HG03432 (cell line): ENCODE measurements at regions not wholly inside any gene's neighbourhood (a gene's known extent, or its start where the extent isn't known, plus 50 kb on each side); places are given as distances from the start of the nearest gene placed in this dataset.
"Not testable (repeated sequence)": the region's sequence is repeated elsewhere in the genome, so short reads cannot be mapped to it uniquely, and the experiment has no call there.

Source experiments
- ATAC-seq: cut with Tn5 transposase; IDR thresholded peaks from one replicate; pipeline ENCODE4 v1.9.1; 2021; ENCODE audit warnings: mild to moderate bottlenecking, moderate library complexity; ENCODE audit not compliant: unreplicated experiment

DNA sequence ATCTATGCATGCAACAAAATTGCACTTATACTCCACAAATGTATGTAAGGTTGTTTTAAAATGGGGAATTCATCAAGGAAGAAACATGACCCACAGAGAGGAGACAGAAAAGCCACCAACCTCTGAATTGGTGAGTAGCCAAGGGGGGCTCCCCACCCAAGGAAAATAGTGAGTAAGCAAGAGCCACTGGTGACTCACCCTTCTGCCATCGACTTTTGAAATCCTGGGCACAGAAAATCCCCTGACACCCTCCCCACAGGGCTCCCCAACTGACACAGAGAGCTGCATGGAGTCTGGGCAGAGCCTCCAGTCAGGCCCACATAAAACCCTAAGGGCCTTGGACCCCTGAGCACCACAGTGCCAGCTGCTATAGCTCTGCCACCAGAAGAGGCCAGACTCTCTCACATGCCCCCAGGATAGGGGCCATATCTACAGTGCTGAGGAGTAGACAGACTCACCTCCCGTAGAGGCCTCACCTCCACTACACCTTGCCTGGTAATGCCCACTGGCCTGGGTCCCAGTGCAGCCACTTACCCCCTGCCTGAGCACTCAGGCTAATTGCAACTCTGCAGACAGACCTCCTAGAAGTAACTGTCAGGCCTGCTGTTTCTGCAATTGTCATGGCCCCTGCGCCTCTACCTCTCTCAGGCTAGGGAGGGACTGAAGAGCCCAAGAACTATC, 244.7 kb upstream of the WSB1 start:
- peak; percentile 56 for ATAC-seq

- no peak for ATAC-seq
Measured at GRCh38 chr17:27065588-27065987, 228.3 kb upstream of the WSB1 start.

DNA sequence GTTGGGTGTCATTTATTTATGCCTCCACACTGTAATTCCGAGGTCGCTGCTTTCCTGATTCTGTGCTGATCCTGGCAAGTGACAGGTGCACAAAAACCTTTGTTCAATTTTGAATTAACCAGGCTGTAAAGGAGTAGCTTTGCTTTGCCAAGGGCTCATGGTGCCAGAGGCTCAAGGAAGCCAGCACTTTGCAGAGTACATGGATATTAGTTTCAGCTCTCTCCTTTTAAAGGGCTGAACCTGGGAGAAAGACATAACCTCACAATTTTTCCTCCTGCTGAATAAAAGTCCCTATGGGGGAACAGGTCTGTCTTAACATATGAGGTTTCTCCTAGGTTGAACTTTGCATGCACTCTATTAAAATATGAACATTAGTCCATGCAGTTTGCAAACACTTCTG, 227.6 kb upstream of the WSB1 start:
- no peak for ATAC-seq

- no peak for ATAC-seq
Measured at GRCh38 chr17:27069842-27070508, 223.9 kb upstream of the WSB1 start.

GRCh38 chr17:27070836-27071235, 223.1 kb upstream of the WSB1 start:
- no peak for ATAC-seq

- no peak for ATAC-seq
Measured at GRCh38 chr17:27072885-27073284, 221.0 kb upstream of the WSB1 start.

- ATAC-seq = no peak
Measured at GRCh38 chr17:27076814-27077213, 217.1 kb upstream of the WSB1 start.

DNA sequence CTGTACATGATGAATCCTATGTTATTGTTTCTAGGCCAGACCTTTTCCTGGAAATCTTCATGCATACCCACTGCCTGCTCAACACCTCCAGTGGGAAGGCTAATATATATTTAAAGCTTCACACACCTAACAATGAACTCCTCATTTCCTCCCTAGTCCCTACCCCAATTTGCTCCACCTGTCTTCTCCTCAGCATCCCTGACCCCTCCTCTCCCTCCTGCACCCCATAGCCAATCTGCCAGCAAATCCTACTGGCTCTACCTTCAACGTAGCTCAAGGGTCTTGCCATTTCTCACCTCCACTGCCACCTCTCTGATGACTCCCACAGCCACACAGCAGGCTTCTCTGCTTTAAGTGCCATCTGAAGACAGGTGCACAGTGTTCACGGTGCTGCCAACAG, 215.6 kb upstream of the WSB1 start:
- no peak for ATAC-seq

DNA sequence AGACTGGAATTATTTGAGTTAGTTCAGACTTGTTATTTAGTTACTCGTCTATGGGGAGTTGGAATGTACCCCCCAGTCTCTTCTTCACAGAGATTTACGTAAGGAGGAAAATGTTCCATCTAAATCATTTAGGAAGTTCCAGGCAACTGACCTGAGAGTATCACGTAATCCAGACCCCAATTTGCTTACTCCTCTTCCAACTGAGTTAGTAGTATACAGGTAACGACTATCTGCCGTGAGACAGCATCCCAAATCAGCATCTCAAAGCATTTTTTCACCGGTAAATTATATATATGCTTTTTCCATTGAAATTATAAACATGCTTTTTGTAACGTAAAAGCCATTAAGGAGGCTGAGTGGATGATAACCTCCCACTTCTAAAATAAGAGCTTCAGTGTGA, 214.3 kb upstream of the WSB1 start:
- no peak for ATAC-seq

- ATAC-seq = no peak
Measured at GRCh38 chr17:27081002-27081638, 212.8 kb upstream of the WSB1 start.

DNA sequence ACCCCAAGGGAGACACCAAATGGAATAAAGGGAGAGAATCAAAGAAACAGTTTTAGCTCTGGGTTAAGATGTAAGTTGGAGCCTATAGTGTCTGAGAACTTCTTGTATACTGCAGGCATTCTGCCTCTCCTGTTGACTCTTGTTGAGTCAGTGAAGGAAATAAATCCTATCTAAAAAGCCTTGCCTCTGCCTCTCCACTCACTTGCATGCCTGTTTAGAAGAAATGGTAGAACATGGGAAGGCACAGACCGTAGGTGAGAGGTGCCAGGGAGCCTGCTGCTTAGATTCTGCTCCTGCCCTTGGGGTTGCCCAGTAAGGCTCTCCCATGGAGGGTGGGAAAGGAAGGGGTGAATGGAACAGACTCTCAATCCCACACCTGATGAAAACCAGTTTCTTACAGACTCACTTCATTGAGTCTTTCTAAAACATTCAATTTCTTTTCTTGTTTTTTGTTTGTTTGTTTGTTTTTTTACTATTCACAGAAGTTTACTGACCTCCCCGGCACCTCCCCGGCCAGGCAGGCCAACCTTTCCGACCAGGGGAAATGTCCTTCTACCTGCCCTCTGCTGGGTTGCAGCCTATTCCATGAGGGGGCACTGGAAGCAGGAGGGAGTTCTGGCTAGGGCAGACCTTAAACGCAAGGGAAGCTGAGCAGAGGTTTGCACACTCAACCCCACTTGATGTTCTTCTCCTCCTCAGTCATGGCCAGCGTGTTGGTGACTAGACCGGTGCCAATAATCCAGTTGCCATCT, 211.7 kb upstream of the WSB1 start:
- no peak for ATAC-seq

GRCh38 chr17:27082775-27083154, 211.1 kb upstream of the WSB1 start:
- no peak for ATAC-seq

DNA sequence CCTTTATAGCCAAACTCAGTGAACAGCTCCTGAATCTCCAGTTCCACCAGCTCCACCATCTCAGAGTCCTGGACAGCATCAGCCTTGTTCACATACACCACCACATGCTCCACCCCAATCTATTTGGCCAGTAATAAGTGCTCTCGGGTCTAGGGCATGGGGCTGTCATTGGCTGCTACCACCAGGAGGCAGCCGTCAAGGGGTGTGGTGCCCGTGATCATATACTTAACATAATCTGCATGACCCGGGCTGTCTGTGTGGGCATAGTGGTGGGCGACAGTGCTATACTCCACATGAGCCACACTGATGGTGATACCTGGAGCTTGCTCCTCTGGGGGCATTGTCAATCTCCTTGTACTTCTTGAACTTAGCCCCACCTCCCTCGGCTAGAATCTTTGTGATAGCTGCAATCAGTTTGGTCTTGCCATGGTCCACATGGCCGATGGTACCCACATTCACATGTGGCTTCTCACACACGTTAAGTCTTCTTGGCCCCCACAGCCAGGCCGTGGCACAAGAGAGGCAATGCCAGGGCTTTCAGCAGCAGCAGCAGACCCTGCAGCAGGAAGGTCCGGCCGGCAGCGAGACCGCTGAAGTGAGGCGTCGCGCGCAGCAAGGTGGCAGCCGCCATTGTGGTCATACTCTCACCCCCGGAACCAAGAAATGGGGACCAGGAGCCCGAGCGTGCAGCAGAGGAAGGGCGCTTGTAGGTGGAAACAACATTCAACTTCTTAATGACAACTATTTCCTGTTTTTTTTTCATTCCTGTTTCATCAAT, 210.3 kb upstream of the WSB1 start:
- ATAC-seq = no peak

- ATAC-seq = no peak
Measured at GRCh38 chr17:27085517-27085916, 208.4 kb upstream of the WSB1 start.

- no peak for ATAC-seq
Measured at GRCh38 chr17:27086526-27086925, 207.4 kb upstream of the WSB1 start.

DNA sequence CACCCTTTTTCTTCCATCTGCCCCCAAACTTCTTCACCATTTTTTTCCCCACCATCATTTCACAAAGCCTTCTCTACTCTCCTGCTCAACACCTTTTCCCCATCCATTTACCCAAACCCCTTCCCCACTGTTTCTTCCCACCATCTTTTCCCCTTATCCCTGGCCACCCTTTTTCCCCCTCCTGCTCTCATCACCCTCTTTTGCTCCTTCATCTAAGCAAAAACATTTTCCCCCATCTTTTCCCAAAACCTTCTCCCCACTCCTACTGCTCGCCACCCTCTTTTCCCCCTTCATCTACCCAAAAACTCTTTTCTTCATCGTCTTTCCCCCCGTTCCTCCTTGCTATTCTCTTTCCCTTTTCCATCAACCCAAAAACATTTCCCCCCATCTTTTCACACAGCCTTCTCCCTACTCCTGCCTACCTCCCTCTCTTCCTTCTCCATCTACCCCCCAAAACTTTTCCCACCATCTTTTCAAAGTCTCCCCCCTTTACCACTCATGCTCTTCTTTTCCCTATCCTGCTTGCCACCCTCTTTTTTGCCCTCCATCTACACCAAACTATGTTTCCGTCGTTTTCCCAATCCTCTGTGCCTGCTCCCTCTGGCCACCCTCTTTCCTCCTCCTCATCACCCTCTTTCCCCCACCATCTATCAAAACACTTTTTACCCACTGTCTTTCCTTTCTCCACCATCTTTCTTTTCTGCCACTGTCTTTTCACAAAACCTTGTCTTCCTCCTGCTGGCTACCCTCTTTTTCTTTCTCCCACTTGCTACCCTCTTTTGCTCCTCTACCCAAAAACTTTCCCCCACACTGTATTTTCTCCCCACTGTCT, 205.8 kb upstream of the WSB1 start:
- ATAC-seq = no peak

GRCh38 chr17:27088767-27089078, 205.2 kb upstream of the WSB1 start:
- ATAC-seq = no peak

DNA sequence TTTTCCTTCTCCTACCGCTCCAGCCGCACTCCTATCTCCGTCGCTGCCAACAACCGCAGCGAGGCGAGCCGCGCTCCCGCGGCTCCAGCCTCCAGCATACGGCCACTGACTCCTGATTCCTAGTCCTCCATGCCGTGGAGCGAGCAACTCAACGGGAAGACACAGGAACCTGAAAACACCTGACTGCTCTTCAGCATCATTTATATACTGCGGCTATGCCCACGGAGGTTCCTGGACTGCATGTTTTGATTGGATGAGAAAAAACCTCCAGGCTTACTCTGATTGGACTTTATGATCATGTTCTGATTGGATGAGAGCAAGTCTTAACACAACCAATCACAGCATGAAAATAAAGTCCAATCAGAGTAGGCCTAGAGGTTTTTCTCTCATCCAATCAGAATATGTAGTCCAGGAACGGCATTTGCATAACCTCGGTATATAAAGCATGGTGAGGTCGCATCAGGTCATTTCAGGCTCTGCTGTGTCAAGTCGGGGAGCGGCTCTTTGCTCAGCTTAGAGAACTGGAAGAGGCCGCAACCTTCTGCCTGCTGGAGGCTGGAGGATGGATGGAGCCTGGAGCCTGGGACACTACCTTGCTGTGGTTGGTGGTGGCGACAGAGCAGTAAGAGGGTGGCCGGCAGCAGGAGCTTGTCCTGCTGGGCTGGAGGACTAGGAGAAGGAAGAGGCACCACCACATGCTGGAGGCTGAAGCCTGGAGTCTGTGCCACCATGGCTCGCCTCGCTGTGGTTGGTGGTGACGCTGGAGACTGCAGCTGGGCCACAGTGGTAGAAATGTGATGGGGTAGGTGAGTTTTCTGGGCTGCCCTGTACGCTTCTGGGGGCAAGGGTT, 204.6 kb upstream of the WSB1 start:
- ATAC-seq = not testable (repeated sequence)

DNA sequence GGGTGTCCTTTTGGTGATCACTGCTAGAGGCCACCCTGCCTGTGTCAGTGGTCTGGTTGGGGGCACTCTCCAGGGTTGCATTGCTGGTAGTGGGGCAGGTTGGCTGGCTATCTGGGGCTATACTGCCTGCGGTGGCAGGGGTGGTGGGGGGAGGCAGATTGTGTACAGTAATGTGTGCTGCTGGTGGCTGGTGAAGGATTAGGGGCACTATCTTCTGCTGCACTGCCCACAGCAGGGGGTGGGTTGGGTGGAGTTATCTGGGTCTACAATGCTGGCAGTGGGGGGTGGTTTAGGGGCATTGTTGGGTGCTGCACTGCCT, 204.0 kb upstream of the WSB1 start:
- ATAC-seq = no peak
